ENCODE measurements at regions not wholly inside any gene's neighbourhood (a gene's known extent, or its start where the extent isn't known, plus 50 kb on each side); places are given as distances from the start of the nearest gene placed in this dataset.
"Not testable (repeated sequence)": the region's sequence is repeated elsewhere in the genome, so short reads cannot be mapped to it uniquely, and the experiment has no call there.

DNA sequence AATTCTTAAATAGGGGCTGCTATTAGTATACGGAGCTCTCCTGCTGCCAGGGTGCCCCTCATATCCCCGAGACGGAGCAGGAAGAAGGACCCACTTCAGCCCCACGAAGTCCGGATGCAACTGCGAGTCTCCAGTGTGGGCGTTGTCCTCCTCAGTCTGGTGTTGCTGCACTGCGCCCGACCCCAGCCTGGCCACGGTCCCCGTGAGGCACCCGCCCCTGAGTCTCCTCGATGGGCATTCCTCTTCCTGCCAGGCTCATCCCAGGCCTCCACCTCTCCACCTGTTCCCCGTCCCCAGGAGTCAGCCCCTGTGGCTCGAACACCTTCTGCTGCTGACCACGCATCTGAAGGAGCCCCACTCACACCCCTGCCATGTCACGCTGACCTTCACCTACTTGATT is 68.1 kb upstream of the SFSWAP start:
- TF ChIP-seq, protein P1, sequence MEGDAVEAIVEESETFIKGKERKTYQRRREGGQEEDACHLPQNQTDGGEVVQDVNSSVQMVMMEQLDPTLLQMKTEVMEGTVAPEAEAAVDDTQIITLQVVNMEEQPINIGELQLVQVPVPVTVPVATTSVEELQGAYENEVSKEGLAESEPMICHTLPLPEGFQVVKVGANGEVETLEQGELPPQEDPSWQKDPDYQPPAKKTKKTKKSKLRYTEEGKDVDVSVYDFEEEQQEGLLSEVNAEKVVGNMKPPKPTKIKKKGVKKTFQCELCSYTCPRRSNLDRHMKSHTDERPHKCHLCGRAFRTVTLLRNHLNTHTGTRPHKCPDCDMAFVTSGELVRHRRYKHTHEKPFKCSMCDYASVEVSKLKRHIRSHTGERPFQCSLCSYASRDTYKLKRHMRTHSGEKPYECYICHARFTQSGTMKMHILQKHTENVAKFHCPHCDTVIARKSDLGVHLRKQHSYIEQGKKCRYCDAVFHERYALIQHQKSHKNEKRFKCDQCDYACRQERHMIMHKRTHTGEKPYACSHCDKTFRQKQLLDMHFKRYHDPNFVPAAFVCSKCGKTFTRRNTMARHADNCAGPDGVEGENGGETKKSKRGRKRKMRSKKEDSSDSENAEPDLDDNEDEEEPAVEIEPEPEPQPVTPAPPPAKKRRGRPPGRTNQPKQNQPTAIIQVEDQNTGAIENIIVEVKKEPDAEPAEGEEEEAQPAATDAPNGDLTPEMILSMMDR (conservative IDR thresholded peaks at IDR 0.05) = no peak

DNA sequence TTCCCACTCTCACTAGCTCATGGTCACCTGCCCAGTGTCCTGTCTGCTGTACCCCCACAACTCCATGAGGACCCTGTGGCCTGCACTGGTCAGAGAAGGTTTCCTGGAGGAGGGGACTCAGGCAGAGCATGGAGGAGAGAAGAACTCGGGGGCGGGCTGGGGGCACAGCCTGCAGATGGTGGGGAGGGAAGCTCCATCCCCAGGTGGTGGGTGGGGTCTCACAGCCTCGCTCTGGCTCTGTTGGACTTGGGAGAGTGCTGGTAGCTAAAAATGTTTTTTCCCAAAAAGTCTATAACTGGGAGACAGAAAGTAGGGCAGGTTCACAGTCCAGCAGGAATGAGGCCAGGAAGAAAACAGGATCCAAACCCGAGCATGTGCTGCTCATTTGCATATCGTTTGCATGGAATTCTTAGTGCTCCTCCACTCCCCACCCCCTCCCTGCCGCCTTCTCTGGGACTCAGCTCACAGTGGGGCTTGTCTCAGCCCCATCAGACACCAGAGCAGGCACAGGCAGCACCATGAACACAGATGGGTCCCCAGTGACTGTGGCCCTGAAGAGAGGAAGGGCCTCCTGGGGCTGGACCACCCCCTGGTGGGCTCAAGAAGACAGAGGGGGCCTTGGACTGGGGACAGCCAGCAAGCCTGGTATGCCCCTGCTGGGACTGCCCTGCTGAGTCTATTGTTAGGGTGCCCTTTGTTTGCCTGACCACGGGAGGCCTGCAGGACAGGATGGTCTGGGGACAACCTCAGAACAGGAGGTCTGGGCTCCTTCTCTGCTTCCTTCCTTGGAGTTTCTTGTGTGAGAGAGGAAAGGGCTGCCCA is 67.0 kb upstream of the SFSWAP start:
- TF ChIP-seq, protein P1 (conservative IDR thresholded peaks at IDR 0.05) = no peak
- no peak overlapping the region for H3K27ac ChIP-seq

More for the DNA sequence above, 68.1 kb upstream of the SFSWAP start:
- no peak overlapping the region for H3K27ac ChIP-seq

DNA sequence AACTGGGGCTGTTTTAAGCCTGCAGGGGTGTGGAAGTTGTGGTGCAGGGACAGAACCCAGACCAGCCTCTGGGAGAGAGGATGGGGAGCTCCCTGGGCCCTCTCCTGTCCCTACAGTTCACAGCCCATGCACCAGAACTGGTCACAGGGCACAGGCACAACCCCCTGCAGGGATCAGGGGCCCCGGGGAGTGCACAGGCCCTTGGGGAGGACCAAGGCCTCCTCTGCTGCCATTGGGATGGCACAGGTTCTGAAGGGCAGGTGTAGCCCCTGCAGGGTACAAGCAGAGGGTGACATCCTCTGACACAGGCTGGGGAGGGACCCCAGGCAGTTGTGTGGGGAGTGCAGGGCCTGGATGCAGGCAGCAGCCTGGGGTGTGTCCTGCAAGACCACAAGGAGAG is 66.4 kb upstream of the SFSWAP start:
- TF ChIP-seq, protein P1 (conservative IDR thresholded peaks at IDR 0.05) = no peak
- H3K27ac ChIP-seq = no peak overlapping the region

DNA sequence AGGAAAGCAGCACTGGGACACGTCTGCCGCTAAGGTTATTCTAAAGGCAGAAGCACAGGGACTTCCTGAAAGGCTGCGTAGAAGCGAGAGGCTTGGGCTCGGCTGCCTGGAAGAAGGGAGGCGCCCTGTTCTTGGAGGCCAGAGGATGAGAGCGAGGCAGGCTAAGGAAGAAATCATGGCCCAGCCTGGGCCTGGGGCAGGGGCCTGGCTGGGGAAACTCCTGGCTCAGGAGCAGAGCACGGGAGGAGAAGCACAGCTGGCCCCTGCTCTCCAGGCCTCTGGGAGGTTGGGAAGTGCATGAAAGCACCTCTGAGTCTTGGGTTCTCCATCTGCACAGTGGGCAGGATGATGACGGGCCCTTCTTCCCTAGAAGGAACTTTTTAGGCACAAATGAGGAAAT is 66.0 kb upstream of the SFSWAP start:
- H3K27ac ChIP-seq = not testable (repeated sequence)

DNA sequence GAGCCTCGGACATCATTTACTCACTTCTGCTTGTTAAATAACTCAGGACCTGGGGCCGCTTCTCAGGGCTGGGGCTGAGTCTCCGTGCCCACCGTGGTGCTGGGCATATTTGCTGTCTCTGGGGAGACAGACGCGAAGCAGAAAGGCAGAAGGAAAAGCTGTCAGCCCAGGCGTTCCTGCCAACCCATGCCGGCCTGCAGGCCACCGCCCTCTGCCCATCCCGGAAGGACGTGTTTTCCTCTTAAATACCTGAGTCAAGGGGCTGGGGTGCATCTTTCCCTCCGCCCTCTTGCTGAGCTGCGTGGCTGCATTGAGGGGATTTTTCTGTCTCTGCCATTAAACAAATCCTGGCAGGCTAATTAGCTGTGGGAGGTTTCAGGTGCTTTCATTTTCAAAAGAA is 65.3 kb upstream of the SFSWAP start:
- peak overlapping the region; percentile 9; the same call in 1 of the 2 replicates for H3K27ac ChIP-seq

DNA sequence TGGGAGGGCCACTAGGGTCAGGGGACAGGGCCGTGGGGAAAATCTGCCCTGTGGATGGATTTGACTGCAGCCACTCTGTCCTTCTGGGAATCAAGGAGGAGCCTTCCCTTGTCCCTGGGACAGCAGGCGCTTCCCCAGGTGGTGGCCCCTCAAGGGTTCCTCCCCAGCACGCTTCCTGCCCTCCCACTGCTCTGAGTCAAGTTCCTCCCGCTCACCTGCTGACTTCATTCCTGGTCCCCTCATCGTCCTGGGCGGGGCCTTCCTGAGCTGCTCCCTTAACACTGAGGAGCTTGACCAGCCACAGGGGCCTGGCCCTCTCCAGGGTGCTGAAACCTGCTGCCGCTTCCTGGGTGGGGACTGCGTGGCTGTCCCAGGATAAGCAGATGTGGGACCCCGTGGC is 64.4 kb upstream of the SFSWAP start:
- H3K27ac ChIP-seq = not testable (repeated sequence)

DNA sequence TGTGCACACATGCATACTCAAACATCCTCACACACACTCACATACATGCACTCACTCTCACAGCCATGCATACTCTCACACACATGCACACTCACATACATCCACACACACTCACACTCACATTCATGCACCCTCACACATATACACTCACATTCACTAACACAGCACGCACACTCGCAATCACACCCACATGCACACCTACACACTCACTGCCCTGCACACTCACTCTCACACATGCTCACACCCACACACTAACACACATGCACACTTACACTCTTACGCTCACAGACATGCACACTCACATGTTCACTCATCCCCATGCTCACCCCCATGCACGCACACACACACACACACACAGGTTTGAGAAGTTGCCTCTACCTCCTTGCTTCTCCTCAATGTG is 63.2 kb upstream of the SFSWAP start:
- TF ChIP-seq, protein P1 (conservative IDR thresholded peaks at IDR 0.05) = no peak
- no peak overlapping the region for H3K27ac ChIP-seq

DNA sequence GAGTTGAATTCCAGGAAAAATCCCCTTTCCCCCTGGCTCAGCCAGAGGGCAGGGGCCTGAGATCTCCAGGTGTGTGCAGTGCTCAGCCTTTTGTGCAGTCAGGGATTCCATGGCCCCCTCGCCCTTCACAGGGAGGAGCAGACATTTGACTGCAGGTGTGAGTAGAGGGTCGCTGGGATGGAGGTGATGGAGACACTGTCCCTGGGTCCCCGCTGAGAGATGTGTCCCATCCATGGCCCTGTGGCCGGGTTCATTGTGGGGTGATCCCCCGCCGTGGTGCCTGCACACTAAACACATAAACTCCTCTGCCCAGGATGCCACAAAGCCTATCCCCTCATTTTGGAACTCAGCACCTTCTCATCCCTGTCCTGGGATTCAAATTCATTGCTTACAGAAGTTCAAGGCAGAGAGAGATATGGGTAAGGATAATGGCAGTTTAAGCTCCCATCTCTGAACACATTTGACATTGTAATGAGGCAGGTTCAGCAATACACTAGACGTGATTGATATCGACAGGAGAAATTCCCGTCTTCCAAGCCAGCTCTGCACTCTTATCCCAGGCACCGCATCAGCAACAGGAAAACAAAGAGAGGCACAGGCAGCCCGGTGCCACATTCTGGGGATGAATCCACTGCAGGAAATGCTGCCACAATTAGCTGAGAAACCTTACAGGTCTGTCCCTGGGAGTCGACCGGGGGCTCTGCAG is 55.3 kb upstream of the SFSWAP start:
- not testable (repeated sequence) for H3K27ac ChIP-seq

DNA sequence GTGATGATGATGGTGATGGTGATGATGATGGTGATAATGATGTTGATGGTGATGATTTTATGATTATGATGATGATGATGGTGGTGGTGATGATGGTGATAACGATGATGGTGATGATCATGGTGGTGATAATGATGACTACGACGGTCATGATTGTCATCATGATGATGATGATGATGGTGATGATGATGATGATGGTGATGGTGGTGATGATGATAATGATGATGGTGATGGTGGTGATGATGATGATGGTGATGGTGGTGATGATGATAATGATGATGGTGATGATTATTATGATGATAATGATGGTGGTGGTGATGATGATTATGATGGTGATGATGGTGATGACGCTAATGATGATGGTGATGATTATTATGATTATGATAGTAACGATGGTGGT is 54.1 kb upstream of the SFSWAP start:
- not testable (repeated sequence) for H3K27ac ChIP-seq

DNA sequence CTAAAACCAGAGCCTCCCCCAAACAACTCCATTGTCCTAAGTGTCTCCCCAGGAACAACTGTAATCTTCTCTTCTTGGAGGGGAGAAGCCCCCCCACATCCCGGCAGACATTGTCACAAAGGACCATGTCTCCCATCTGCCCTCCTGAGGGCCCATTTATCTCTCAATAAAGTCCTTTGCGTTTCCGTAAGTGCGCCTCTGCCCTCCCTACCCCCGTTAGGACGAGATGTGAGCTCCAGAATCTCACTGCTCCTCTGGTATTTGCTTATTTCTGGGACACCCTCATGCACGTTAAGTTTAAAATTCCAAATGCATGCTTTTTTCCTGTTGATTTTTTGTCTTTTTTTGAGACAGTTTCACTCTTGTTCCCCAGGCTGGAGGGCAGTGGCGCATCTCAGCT is 52.3 kb upstream of the SFSWAP start:
- not testable (repeated sequence) for H3K27ac ChIP-seq

DNA sequence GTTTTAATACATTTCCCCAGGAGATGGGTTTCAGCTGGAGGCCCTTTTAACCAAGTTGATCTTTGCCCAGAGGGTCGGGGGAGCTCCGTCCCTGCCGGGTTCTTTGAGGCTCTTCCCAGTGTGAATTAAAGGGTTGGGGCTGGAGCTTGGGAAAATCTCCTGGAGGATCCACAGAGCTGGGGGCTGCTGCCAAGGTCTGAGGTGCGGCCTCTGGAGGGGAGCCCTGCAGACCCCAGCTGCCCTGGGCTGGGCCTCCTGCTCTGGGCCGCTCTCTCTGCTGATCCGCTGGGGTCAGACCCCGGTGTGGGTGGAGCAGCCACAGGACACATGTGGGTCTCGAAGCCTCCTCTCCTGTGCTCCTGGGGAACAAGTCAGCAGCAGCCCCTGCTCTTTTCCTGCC is 51.4 kb upstream of the SFSWAP start:
- H3K27ac ChIP-seq = not testable (repeated sequence)

DNA sequence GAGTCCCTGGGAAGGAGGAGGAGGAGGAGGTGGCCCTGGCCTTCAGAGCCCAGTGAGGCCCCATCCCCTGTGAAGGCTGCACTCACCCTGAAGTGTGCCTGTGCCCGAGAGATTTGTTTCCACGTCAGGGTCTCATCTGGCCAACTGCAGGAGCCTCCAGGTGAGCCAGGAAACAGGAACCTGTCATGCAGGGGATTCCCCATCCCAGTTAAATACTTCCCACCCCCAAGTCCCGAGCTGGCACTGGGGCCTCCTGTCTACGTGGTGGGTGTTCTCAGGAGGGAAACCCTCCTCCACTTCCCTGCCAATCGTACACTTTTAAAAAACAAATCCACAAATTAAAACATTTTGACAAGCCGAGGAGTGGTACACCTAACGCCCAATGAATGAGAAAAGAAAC is 50.9 kb upstream of the SFSWAP start:
- H3K27ac ChIP-seq = not testable (repeated sequence)

DNA sequence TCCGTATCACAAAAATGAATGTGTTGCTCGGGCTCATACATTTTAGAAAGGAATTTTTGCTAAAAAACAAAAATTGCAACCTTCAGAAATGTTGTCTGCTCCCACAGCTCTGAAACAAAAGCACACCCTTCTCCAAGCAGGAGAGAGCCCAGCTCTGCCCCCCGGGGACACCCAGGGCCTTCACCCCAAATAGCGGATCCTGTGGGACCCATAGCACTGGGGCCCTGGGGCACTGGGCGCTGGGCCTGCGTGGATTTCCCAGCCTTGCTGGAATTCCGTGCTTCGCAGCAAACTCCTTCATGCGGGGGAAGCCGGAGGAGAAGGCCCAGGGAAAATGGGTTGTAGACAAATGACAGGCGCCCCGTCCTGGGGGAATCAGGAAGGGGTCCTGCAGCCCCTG is 50.5 kb upstream of the SFSWAP start:
- H3K27ac ChIP-seq = not testable (repeated sequence)

Measured in VCaP (cell line).